C4-2B (cell line): ENCODE measurements at regions not wholly inside any gene's neighbourhood (a gene's known extent, or its start where the extent isn't known, plus 50 kb on each side); places are given as distances from the start of the nearest gene placed in this dataset.
A peak's percentile ranks its signal among the peaks of the same experiment; 100 is the strongest.

Source experiments
- H3K27ac ChIP-seq: fragments of 450-650 bp; 2 replicates; pipeline ENCODE4 v1.5.1; 2017
- CTCF ChIP-seq: fragments of 450-650 bp; conservative IDR thresholded peaks from 2 replicates; pipeline ENCODE4 v1.5.1; 2017; ENCODE audit warnings: mild to moderate bottlenecking
- ZFX ChIP-seq: fragments of 450-650 bp; IDR thresholded peaks from 2 replicates; pipeline ENCODE4 v1.6.1; 2017

- H3K27ac ChIP-seq: no peak overlapping the region
- no peak for TF ChIP-seq CTCF
- no peak for TF ChIP-seq ZFX
Measured at GRCh38 chr10:78203915-78204818, 170.5 kb downstream of the RPS24 start.

GRCh38 chr10:78205457-78206016 lies 171.9 kb downstream of the RPS24 start:
- H3K27ac ChIP-seq: no peak overlapping the region
- no peak for TF ChIP-seq ZFX
- TF ChIP-seq CTCF: no peak

DNA sequence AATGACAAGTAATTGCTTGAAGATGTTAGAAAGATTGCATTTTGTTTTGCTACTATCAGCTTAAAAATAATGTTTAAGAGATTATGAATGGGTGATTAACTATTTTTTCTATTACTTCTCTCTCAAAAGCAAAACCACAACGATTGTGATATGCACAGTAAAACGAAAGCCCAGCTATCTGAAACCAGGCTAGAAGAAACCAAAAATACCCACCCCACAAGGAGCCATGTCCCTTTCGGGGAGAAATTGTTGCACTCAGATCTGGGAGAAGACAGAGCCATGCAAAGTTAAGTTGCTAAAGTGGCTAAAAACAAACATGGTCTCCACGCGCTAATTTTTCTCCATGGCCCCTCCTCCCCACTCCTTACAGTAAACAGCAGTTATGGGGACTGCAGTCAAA lies 173.6 kb downstream of the RPS24 start:
- TF ChIP-seq CTCF (no peak), ZFX (no peak)
- H3K27ac ChIP-seq: no peak overlapping the region

- no peak for TF ChIP-seq ZFX
- no peak overlapping the region for H3K27ac ChIP-seq
Measured at GRCh38 chr10:78207776-78208175, 174.1 kb downstream of the RPS24 start.

GRCh38 chr10:78209970-78210369 lies 176.3 kb downstream of the RPS24 start:
- no peak overlapping the region for H3K27ac ChIP-seq
- TF ChIP-seq CTCF (no peak), ZFX (no peak)

GRCh38 chr10:78210548-78210947 lies 176.9 kb downstream of the RPS24 start:
- TF ChIP-seq ZFX: no peak
- TF ChIP-seq CTCF: no peak

GRCh38 chr10:78210976-78211375 lies 177.3 kb downstream of the RPS24 start:
- peak overlapping the region; percentile 68; the same call in 1 of the 2 replicates for H3K27ac ChIP-seq
- TF ChIP-seq ZFX: no peak
- no peak for TF ChIP-seq CTCF

More at GRCh38 chr10:78210548-78210947, 176.9 kb downstream of the RPS24 start:
- H3K27ac ChIP-seq: peak overlapping the region; percentile 68; the same call in 1 of the 2 replicates
